Testis (tissue), 2 donors: ENCODE measurements at regions not wholly inside any gene's neighbourhood (a gene's known extent, or its start where the extent isn't known, plus 50 kb on each side); places are given as distances from the start of the nearest gene placed in this dataset.

Source experiments
- CTCF ChIP-seq, 3 experiments: fragments of 450-650 bp in 2 of 3; fragments of 200-600 bp in 1 of 3; sonication (generic) in 1 of 3; IDR thresholded peaks; one replicate each; pipeline ENCODE4 v1.5.1; 2016 to 2019; ENCODE audit warnings: antibody characterized with exemption in 3 of 3, mild to moderate bottlenecking in 2 of 3, moderate library complexity in 1 of 3
- POLR2A ChIP-seq: fragments of 450-650 bp; IDR thresholded peaks from one replicate; pipeline ENCODE4 v1.6.1; 2017; ENCODE audit warnings: antibody characterized with exemption, mild to moderate bottlenecking, moderate library complexity

- TF ChIP-seq CTCF (IDR thresholded peaks at IDR 0.05) (no peak), POLR2A (no peak)
Observed at GRCh38 chr17:71262586-71262985, 858.2 kb upstream of the SOX9 start.
